CD4-positive, alpha-beta T cell treated with Interleukin-6 at 100 ng/mL for 8 hours (primary cell): ENCODE measurements at regions not wholly inside any gene's neighbourhood (a gene's known extent, or its start where the extent isn't known, plus 50 kb on each side); places are given as distances from the start of the nearest gene placed in this dataset.
"Not testable (repeated sequence)": the region's sequence is repeated elsewhere in the genome, so short reads cannot be mapped to it uniquely, and the experiment has no call there.

ENCODE experiments used
- DNase-seq: peaks from one replicate; pipeline ENCODE4 v3.0.0-alpha.2; 2020; ENCODE audit warnings: mixed read lengths, low spot score

GRCh38 chr12:75759196-75759595 lies 247.8 kb upstream of the KRR1 start:
- DNase-seq, result no peak

- DNase-seq, result no peak
Observed at GRCh38 chr12:75756771-75757170, 245.4 kb upstream of the KRR1 start.

GRCh38 chr12:75756111-75756510 lies 244.7 kb upstream of the KRR1 start:
- no peak for DNase-seq

GRCh38 chr12:75754698-75755097 lies 243.3 kb upstream of the KRR1 start:
- DNase-seq, result no peak

DNA sequence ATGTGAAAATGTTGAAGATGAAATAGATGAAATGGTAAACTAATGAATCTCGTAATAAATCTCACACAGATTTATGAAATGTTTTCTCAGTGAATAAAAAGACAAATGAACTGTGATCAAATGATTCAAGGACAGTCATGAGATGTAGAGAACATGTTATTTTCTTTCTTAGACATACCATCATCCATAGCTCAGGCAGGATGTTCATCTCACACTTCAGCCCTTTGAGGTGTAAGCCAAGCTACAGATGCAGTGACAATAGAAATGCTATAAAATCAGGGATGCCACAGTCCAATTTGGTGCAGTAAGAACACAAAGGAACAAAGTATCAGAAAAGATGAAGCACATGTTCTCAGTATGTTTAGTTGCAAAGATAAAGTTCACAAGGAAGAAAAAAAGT lies 242.7 kb upstream of the KRR1 start:
- no peak for DNase-seq

DNA sequence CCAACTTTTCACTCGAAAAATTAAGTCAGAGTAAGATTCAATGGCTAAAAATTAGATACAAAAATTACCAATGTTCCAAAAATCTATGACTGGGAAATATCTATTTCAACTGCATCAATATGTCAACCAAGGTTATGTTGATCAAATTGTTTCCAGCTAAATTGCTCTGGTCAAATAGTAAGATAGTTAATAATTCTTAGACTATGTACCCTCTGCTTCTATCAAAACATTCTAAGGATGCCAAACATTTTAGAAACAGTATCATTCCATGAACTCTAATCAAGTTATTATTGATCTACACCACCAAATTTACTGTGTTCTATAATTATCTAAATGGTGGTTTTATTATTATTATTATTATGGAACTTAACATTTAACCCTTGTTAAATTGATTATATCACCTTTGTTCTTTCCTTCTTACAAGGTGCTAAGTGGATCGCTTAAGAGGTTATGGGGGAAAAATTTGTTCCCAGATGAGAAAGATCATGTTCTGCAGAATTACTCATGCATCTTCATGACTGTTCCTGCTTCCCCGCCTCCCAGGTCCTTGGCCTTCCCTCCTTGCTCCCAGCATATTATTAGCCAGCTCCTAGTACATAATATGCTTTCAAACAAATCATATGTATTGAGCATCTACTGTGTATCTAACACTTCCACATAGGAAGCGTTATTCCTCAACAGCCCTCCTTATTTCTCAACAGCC lies 240.5 kb upstream of the KRR1 start:
- DNase-seq, result no peak

- DNase-seq, result no peak
Observed at GRCh38 chr12:75750716-75751306, 239.4 kb upstream of the KRR1 start.

DNA sequence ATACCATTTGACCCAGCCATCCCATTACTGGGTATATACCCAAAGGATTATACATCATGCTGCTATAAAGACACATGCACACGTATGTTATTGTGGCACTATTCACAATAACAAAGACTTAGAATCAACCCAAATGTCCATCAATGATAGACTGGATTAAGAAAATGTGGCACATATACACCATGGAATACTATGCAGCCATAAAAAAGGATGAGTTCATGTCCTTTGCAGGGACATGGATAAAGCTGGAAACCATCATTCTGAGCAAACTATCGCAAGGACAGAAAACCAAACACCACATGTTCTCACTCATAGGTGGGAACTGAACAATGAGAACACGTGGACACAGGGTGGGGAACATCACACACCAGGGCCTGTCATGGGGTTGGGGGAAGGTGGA lies 237.6 kb upstream of the KRR1 start:
- not testable (repeated sequence) for DNase-seq

GRCh38 chr12:75748136-75748535 lies 236.7 kb upstream of the KRR1 start:
- DNase-seq, result no peak

GRCh38 chr12:75747572-75748021 lies 236.2 kb upstream of the KRR1 start:
- DNase-seq, result no peak

DNA sequence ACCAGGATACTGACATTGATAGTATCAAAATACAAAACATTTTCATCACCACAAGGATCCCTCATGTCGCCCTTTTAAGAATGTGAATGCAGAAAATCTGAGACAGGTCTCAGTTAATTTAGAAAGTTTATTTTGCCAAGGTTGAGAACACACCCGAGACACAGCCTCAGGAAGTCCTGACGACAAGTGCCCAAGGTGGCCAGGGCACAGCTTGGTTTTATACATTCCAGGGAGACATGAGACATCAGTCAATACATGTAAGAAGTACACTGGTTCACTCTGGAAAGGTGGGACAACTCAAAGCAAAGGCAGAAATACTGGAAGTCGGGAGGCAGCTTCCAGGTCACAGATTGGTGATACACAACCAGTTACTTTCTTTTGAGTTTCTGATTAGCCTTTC lies 235.2 kb upstream of the KRR1 start:
- no peak for DNase-seq

DNA sequence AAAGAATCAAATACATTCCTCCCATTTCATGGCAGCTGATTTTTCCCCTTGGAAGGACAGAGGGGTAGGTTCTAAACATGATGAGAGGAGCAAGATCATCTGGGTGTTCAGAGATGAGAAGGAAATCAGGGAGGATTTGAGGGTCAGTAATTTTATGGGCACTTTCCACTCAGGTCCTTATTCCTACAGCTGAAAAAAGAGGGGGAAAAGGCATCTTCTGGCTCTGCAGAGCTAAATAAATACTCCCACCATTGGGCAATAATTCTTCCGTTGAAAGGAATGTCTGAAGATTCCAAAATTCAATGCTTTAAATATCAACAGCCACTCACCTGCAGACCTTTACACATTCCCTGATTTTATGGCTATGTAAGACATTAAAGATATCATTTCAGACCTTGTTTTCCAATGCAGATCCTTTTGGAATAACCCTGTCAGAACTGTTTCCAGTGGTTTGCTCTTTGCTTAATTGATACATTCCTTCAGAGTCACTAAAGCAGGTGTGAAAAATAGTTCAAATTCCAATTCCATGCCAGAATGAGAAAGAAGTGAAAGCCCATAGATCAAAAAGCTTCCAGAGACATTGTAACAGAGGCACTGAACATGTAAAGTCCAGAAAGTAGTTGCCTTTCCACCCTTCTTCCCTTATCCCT lies 233.3 kb upstream of the KRR1 start:
- DNase-seq, result no peak

DNA sequence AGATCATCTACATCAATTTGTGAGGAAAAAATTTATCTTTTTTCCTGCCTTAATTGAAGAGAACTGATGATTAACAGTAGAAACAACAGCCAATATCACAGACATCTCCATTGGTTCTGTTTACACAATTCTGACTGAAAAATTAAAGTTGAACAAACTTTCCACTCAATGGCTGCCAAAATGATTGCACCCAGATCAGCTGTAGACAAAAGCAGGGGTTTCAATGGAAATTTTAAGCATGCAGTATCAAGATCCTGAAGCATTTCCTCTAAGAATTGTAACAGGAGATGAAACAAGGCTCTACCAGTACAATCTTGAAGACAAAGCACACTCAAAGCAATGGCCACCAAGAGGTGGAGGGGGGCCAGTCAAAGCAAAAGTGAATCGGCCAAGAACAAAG lies 231.6 kb upstream of the KRR1 start:
- DNase-seq, result no peak

- no peak for DNase-seq
Observed at GRCh38 chr12:75742048-75742447, 230.6 kb upstream of the KRR1 start.

- no peak for DNase-seq
Observed at GRCh38 chr12:75739912-75740311, 228.5 kb upstream of the KRR1 start.

DNA sequence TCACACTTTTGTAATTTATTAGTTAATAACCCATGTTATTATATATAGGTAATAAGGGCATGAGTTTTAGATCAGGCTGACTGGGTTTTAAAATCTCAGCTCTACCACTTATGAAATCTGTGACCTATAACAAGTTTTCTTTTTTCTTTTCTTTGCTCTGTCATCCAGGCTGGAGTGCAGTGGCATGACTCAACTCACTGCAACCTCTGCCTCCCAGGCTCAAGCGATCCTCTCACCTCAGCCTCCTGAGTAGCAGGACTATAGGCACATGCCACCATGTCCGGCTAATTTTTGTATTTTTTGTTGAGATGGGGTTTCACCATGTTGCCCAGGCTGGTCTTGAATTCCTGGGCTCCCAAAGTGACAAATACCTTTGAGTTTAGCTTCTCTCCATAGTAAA lies 227.7 kb upstream of the KRR1 start:
- DNase-seq, result not testable (repeated sequence)

- peak; percentile 1 for DNase-seq
Observed at GRCh38 chr12:75738486-75738885, 227.1 kb upstream of the KRR1 start.

DNA sequence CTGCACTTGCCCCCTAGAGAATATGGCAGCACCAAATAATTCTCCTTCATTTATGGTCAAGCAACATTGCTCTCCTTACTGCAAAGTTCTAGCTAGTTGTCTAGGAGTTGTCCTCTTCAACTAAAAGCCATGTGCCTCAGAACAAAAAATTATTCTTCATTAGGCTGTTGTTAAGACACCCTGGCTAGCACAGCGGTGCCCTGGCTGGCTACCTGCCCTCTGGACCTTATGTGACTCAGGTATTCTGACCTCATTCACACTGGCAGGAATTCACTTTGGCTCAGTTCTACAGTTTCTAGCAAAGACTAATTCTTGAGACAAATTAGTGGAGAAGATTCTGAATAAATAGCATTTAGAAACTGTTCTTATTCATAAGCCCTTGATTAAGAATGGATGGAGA lies 224.4 kb upstream of the KRR1 start:
- DNase-seq, result no peak

DNA sequence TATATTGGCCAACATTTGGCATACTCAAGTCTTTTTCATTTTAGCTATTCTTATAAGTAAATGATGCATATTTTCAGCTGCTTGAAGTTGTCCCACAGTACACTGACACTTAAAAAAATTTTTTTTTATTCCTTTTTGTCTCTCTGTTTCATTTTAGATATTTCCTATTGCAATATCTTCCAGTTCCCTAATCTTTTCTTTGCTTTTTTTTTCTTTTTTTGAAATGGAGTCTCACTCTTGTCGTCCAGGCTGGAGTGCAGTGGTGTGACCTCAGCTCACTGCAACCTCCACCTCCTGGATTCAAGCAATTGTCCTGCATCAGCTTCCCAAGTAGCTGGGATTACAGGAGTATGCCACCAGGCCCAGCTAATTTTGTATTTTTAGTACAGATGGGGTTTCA lies 217.4 kb upstream of the KRR1 start:
- no peak for DNase-seq

DNA sequence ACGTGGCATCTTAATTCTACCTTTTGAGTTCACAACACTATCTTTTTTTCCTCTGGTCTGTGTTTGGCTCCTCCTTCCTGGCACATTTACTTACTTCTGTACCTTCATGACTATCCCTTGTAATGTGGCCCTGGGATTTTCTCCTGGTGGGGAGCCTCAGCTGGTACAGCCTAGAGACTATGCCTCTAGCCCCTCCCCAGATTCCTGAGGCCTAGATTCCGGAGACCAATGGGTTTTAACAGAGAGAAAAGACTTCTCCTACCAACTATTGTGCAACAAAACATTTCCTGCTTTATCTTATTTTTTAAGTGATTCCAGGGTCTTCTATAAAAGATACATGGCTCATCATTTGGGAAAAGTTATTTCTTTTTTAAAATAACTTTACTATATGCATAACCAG lies 216.2 kb upstream of the KRR1 start:
- no peak for DNase-seq

- no peak for DNase-seq
Observed at GRCh38 chr12:75725521-75726111, 214.2 kb upstream of the KRR1 start.

GRCh38 chr12:75724928-75725312 lies 213.5 kb upstream of the KRR1 start:
- DNase-seq, result no peak

GRCh38 chr12:75724307-75724927 lies 213.0 kb upstream of the KRR1 start:
- no peak for DNase-seq
